Caco-2 (cell line): ENCODE measurements at regions not wholly inside any gene's neighbourhood (a gene's known extent, or its start where the extent isn't known, plus 50 kb on each side); places are given as distances from the start of the nearest gene placed in this dataset.

Source experiments
- BruUV-seq: library from RNA; stranded (reverse); fragments of 400-500 nt; replicated peaks from 2 replicates; lab custom pipeline; 2021; lab: Mats Ljungman, UMichigan
- CTCF ChIA-PET: fragments of 300-600 bp; sonication (Branson Sonifier 250); formaldehyde crosslinking; loops from one replicate; lab custom pipeline; 2022; ENCODE audit warnings: antibody characterized with exemption; lab: Charles Lee
- POLR2A ChIA-PET: fragments of 300-600 bp; sonication (Branson Sonifier 250); formaldehyde crosslinking; loops from one replicate; lab custom pipeline; 2022; ENCODE audit warnings: antibody characterized with exemption; lab: Charles Lee
- DNase-seq, 2 experiments: peaks; one replicate each; pipeline versions ENCODE4 v3.0.0 to v3.0.0-alpha.2; 2020 to 2022
- H3K27me3 ChIP-seq: replicated peaks from 2 replicates; pipeline ENCODE4 v1.6.0; 2011; ENCODE audit warnings: low read length; ENCODE audit not compliant: control insufficient read depth, insufficient read depth
- H3K36me3 ChIP-seq: 2 replicates; pipeline ENCODE4 v1.5.1; 2011; ENCODE audit warnings: low read length; ENCODE audit not compliant: control insufficient read depth, insufficient read depth
- H3K4me1 ChIP-seq: fragments of 250-450 bp; sonication (Bioruptor Pico); 2 replicates; pipeline ENCODE4 v1.5.1; 2020; ENCODE audit warnings: mild to moderate bottlenecking
- H3K4me3 ChIP-seq: 2 replicates; pipeline ENCODE4 v1.5.1; 2011; ENCODE audit warnings: low read depth, mild to moderate bottlenecking, control low read depth, low read length
- H3K9me3 ChIP-seq: fragments of 250-450 bp; sonication (Bioruptor Pico); 2 replicates; pipeline ENCODE4 v1.5.1; 2020; ENCODE audit warnings: mild to moderate bottlenecking, moderate library complexity
- H3K27ac Mint-ChIP-seq: one replicate; pipeline ENCODE4 v1.8.0; 2022; ENCODE audit warnings: mixed read lengths; ENCODE audit not compliant: unreplicated experiment
- H3K27me3 Mint-ChIP-seq: one replicate; pipeline ENCODE4 v1.8.0; 2022; ENCODE audit warnings: mixed read lengths; ENCODE audit not compliant: insufficient read depth, unreplicated experiment
- H3K36me3 Mint-ChIP-seq: one replicate; pipeline ENCODE4 v1.8.0; 2022; ENCODE audit warnings: mild to moderate bottlenecking, mixed read lengths; ENCODE audit not compliant: insufficient read depth, unreplicated experiment
- H3K4me1 Mint-ChIP-seq: one replicate; pipeline ENCODE4 v1.8.0; 2022; ENCODE audit warnings: low read depth, mixed read lengths; ENCODE audit not compliant: unreplicated experiment
- H3K4me3 Mint-ChIP-seq: one replicate; pipeline ENCODE4 v1.8.0; 2022; ENCODE audit warnings: mild to moderate bottlenecking, moderate library complexity, mixed read lengths; ENCODE audit not compliant: unreplicated experiment
- H3K9me3 Mint-ChIP-seq: one replicate; pipeline ENCODE4 v1.8.0; 2022; ENCODE audit warnings: mixed read lengths; ENCODE audit not compliant: unreplicated experiment
- intact Hi-C: fragments of 100-400 bp; cut with micrococcal nuclease; formaldehyde crosslinking; loops from one replicate; pipeline ENCODE4 v1.10.0; 2022; ENCODE audit not compliant: unreplicated experiment
- TF ChIP-seq, protein P1 (sequence below), 2 experiments: fragments of 200-600 bp in 1 of 2; IDR thresholded peaks; 1 replicate in 1 of 2; 2 replicates in 1 of 2; pipeline versions ENCODE4 v1.5.1 to v1.8.0; 2011 to 2022; ENCODE audit warnings: antibody characterized with exemption in 1 of 2, control low read depth in 1 of 2, inconsistent platforms in 1 of 2, low read depth in 1 of 2, low read length in 1 of 2, mild to moderate bottlenecking in 1 of 2, moderate library complexity in 1 of 2; ENCODE audit not compliant: insufficient read depth in 1 of 2, severe bottlenecking in 1 of 2, unreplicated experiment in 1 of 2

DNA sequence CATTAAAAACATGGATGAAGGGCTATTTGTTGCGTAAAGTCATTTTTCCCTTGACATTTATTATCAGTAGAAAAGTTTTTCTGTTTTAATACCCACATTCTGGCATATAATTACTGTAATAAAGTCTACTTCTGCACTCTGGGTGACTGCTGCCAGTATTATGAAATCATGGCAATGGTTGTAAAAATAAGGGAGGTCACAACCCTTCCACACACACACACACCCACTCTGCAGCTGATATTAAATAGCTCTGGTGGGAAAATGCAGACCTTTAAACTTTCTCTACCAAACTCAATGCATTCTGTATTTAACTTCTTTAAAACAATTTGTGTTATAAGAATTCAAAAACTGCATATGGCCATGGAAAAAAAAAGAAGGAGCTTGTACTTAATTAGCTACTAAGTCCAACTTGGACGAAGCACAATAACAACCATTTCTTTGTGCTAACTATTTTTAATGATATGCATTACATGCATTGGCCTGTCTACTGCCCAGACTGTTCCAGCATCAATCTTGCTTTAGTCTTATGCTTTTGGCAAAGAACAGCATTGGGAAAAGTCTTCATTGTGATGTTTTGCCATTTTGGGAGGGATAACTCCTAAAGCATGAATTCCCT is 137.6 kb upstream of the MAP3K1 start:
- Mint-ChIP-seq H3K4me1 (peaks cover 31% of the 10 kb centered on the region), H3K27ac (no peak overlapping the region), H3K4me3 (no peak overlapping the region), H3K36me3 (no peaks in the 10 kb centered on the region), H3K9me3 (peaks cover 20% of the 10 kb centered on the region), H3K27me3 (no peaks in the 10 kb centered on the region)
- H3K4me1 ChIP-seq, result peaks cover 22% of the 10 kb centered on the region
- H3K4me3 ChIP-seq, result no peak overlapping the region
- ChIA-PET POLR2A (no interaction called here), CTCF (no interaction called here)
- intact Hi-C loops, result loop anchor here (10.0 kb wide), 1 partner anchor 403 kb away; no protein-coding TSS in a partner anchor
- H3K27me3 ChIP-seq, result no peaks in the 10 kb centered on the region
- DNase-seq, result no peak
- no TSS peak for BruUV-seq
- no peaks in the 10 kb centered on the region for H3K9me3 ChIP-seq
- no peaks in the 10 kb centered on the region for H3K36me3 ChIP-seq
- TF ChIP-seq, protein P1, sequence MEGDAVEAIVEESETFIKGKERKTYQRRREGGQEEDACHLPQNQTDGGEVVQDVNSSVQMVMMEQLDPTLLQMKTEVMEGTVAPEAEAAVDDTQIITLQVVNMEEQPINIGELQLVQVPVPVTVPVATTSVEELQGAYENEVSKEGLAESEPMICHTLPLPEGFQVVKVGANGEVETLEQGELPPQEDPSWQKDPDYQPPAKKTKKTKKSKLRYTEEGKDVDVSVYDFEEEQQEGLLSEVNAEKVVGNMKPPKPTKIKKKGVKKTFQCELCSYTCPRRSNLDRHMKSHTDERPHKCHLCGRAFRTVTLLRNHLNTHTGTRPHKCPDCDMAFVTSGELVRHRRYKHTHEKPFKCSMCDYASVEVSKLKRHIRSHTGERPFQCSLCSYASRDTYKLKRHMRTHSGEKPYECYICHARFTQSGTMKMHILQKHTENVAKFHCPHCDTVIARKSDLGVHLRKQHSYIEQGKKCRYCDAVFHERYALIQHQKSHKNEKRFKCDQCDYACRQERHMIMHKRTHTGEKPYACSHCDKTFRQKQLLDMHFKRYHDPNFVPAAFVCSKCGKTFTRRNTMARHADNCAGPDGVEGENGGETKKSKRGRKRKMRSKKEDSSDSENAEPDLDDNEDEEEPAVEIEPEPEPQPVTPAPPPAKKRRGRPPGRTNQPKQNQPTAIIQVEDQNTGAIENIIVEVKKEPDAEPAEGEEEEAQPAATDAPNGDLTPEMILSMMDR (IDR thresholded peaks at IDR 0.05; ENCODE audit: insufficient read depth in 1 of 2, low read depth in 1 of 2, low read length in 1 of 2, severe bottlenecking in 1 of 2, unreplicated experiment in 1 of 2), result no peak

DNA sequence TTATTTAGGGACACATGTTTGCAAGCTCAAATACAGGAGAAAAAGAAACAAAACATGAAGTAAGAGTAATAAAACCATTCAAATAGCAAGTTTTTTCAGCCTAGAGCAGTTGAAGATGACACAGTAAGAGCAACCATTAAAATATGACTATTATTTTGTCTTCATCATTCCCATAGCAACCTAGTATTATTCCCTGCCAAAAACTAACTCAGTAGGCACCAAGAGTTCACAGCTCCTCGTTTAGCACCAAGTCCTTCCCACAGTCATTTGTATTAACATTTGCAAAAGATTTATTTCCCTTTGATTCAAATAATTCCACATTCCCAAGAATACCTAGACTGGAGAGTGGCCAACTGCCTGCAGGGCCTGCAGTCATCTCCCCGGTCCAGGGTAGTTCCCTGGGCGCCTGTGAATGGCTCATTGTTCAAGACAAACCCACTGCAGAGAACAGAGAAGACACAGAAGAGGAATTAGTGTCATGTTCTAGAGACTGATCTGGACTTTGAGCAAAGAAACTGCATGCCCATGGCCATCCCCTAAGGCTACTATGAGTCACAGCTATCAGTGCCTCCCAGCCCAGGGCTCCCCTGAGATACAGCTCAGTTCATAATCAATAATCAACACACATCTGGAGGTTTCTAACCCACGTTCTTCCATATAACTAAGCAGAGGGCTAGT is 139.1 kb upstream of the MAP3K1 start:
- no peaks in the 10 kb centered on the region for H3K36me3 ChIP-seq
- intact Hi-C loops, result loop anchor here (10.0 kb wide), 1 partner anchor 401 kb away; no protein-coding TSS in a partner anchor
- no peak overlapping the region for H3K4me3 Mint-ChIP-seq
- ChIA-PET CTCF (no interaction called here), POLR2A (no interaction called here)
- no peaks in the 10 kb centered on the region for H3K9me3 ChIP-seq
- no peak overlapping the region for H3K27ac Mint-ChIP-seq
- H3K27me3 ChIP-seq, result no peaks in the 10 kb centered on the region
- TF ChIP-seq, protein P1 (IDR thresholded peaks at IDR 0.05; ENCODE audit: insufficient read depth in 1 of 2, low read depth in 1 of 2, low read length in 1 of 2, severe bottlenecking in 1 of 2, unreplicated experiment in 1 of 2), result no peak
- no TSS peak for BruUV-seq
- peaks cover 22% of the 10 kb centered on the region for H3K4me1 ChIP-seq
- peaks cover 26% of the 10 kb centered on the region for H3K4me1 Mint-ChIP-seq
- no peaks in the 10 kb centered on the region for H3K36me3 Mint-ChIP-seq
- H3K27me3 Mint-ChIP-seq, result no peaks in the 10 kb centered on the region
- peaks cover 20% of the 10 kb centered on the region for H3K9me3 Mint-ChIP-seq
- peak; percentile 15 to 48 for DNase-seq
- H3K4me3 ChIP-seq, result no peak overlapping the region

DNA sequence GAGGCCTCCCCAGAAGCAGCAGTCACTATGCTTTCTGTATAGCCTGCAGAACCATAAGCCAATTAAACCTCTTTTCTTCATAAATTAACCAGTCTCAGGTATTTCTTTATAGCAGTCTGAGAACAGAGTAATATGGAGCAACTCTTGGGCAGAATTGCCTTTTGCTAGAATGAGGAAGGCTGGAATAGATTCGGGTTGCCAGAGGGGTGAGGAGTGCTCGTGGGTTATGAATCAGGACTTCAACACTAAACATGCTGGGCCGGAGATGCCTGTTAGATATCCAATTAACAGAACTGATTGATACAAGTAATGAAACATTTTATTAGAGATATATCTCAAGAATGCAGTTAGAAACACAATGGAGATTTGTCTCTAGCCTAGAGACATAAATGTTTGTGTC is 140.9 kb upstream of the MAP3K1 start:
- CTCF ChIA-PET, result no interaction called here
- POLR2A ChIA-PET, result no interaction called here
- Mint-ChIP-seq H3K9me3 (peaks cover 20% of the 10 kb centered on the region), H3K27ac (no peak overlapping the region), H3K36me3 (no peaks in the 10 kb centered on the region), H3K27me3 (no peaks in the 10 kb centered on the region), H3K4me3 (no peak overlapping the region), H3K4me1 (peaks cover 29% of the 10 kb centered on the region)
- BruUV-seq, result no TSS peak
- no peak for DNase-seq
- Histone ChIP-seq H3K27me3 (no peaks in the 10 kb centered on the region), H3K4me3 (no peak overlapping the region), H3K4me1 (peaks cover 31% of the 10 kb centered on the region), H3K36me3 (no peaks in the 10 kb centered on the region), H3K9me3 (no peaks in the 10 kb centered on the region)
- intact Hi-C loops, result loop anchor here (10.0 kb wide), 1 partner anchor 400 kb away; no protein-coding TSS in a partner anchor
- TF ChIP-seq, protein P1 (IDR thresholded peaks at IDR 0.05; ENCODE audit: insufficient read depth in 1 of 2, low read depth in 1 of 2, low read length in 1 of 2, severe bottlenecking in 1 of 2, unreplicated experiment in 1 of 2), result no peak
